BLaER1 treated with 17β-estradiol and CSF1 and Interleukin-3, amounts not matched to agents 10 nM and 100 nM (cell line): ENCODE measurements at regions not wholly inside any gene's neighbourhood (a gene's known extent, or its start where the extent isn't known, plus 50 kb on each side); places are given as distances from the start of the nearest gene placed in this dataset.

Source experiments
- H3K27ac ChIP-seq, 11 experiments: shearing (Covaris generic); formaldehyde crosslinking; 2 replicates each; pipeline ENCODE4 v1.8.1; 2022
- H3K27me3 ChIP-seq, 11 experiments: shearing (Covaris generic); formaldehyde crosslinking; 2 replicates each; pipeline ENCODE4 v1.8.1; 2022
- H3K36me3 ChIP-seq, 11 experiments: shearing (Covaris generic); formaldehyde crosslinking; 2 replicates each; pipeline ENCODE4 v1.8.1; 2022
- H3K4me1 ChIP-seq, 10 experiments: shearing (Covaris generic); formaldehyde crosslinking; 2 replicates each; pipeline ENCODE4 v1.8.1; 2022
- H3K4me2 ChIP-seq, 11 experiments: shearing (Covaris generic); formaldehyde crosslinking; 2 replicates each; pipeline ENCODE4 v1.8.1; 2022
- H3K4me3 ChIP-seq, 10 experiments: shearing (Covaris generic); formaldehyde crosslinking; 2 replicates each; pipeline ENCODE4 v1.8.1; 2022
- H3K9ac ChIP-seq, 11 experiments: shearing (Covaris generic); formaldehyde crosslinking; 2 replicates each; pipeline ENCODE4 v1.8.1; 2022
- H3K9me3 ChIP-seq, 11 experiments: shearing (Covaris generic); formaldehyde crosslinking; replicated peaks in 1 of 11; 2 replicates each; pipeline ENCODE4 v1.8.1; 2022
- H4K20me1 ChIP-seq, 11 experiments: shearing (Covaris generic); formaldehyde crosslinking; 2 replicates each; pipeline ENCODE4 v1.8.1; 2022
- Cebpa-rat ChIP-seq, 11 experiments: shearing (Covaris generic); IDR thresholded peaks; 2 replicates each; pipeline ENCODE4 v1.8.1; 2022

DNA sequence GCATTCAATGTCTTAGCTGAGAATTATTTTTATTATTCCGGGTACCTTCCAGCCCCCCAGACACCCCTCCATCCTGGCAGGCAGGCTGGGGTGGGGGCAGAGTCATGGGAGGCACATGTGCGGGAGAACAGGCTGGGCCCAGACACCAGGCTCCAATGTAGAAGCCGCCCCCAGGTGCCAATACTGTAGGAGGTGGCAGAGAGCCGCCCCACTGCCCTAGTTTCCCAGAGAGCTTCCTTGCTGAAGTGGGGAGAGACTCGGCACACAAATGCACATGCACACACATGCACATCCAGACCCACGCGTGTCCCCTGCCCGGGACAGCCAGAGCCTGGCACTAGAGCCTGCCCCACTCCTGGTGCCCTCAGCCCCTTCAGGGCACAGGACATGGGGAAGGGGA lies 98.4 kb upstream of the LINGO1 start:
- no peaks in the 10 kb centered on the region for H3K27me3 ChIP-seq
- no peaks in the 10 kb centered on the region for H3K9me3 ChIP-seq

DNA sequence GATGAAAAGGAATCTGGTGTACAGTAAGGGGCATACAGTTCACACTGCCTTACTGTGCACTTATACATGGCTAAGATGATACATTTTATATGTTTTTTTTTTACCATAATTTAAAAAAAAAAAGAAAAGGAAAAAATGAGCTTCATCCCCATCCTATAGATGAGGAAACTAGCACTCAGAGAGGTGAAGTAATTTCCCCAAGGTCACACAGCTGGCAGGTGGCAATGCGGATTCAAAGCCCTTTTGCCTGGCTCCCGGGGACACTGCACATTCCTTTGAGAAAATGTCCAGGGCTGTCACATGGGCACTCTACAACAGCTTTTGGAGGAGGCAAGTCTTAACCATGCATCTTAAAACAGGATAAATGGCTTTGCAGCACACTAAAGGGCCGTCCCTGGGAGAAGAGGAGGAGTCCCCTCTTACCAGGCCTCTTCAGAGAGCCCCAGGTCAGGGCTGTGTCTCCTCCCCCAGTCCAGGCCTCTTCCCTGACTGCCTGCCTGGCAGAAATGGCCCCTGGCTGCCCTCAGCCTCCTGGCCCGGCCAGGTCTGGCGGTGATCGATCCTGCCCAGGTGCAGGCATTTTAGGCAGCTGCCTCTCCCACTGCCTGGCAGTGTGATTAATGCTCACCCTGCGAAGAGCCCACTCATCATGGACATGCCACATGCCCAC lies 95.1 kb upstream of the LINGO1 start:
- H3K27me3 ChIP-seq, result no peaks in the 10 kb centered on the region
- H3K36me3 ChIP-seq, result no peaks in the 10 kb centered on the region
- no peak overlapping the region for H3K9ac ChIP-seq
- no peak for TF ChIP-seq Cebpa-rat (IDR thresholded peaks at IDR 0.05)
- no peaks in the 10 kb centered on the region for H3K9me3 ChIP-seq
- peaks cover 0 to 16% (median 0%) of the 10 kb centered on the region in 11 experiments; a peak in 6 of 22 replicates for H4K20me1 ChIP-seq
- H3K4me1 ChIP-seq, result peaks cover 0 to 9% (median 8%) of the 10 kb centered on the region in 10 experiments; a peak in 11 of 20 replicates
- no peak overlapping the region for H3K4me3 ChIP-seq
- 0 out of 22 replicates have a peak overlapping the region, but pooled peaks of 1 of the 11 experiments have one; percentile 26 for H3K4me2 ChIP-seq
- no peak overlapping the region for H3K27ac ChIP-seq

More for the DNA sequence above, 98.4 kb upstream of the LINGO1 start:
- no peak overlapping the region for H3K4me3 ChIP-seq
- H3K36me3 ChIP-seq, result no peaks in the 10 kb centered on the region
- no peak overlapping the region for H3K27ac ChIP-seq
- H3K4me1 ChIP-seq, result 0 out of 20 replicates have a peak, but pooled peaks cover 0 to 6% (median 0%) of the 10 kb centered on the region in 10 experiments
- no peak overlapping the region for H3K4me2 ChIP-seq
- peaks cover 0 to 31% (median 0%) of the 10 kb centered on the region in 11 experiments; a peak in 6 of 22 replicates for H4K20me1 ChIP-seq
- H3K9ac ChIP-seq, result no peak overlapping the region
- TF ChIP-seq Cebpa-rat (IDR thresholded peaks at IDR 0.05), result no peak

- H3K4me2 ChIP-seq, result no peak overlapping the region
- no peaks in the 10 kb centered on the region for H3K9me3 ChIP-seq
- no peak overlapping the region for H3K9ac ChIP-seq
- peaks cover 0 to 9% (median 8%) of the 10 kb centered on the region in 10 experiments; a peak in 11 of 20 replicates for H3K4me1 ChIP-seq
- no peak overlapping the region for H3K4me3 ChIP-seq
- no peaks in the 10 kb centered on the region for H3K27me3 ChIP-seq
- TF ChIP-seq Cebpa-rat (IDR thresholded peaks at IDR 0.05), result no peak
- H3K36me3 ChIP-seq, result no peaks in the 10 kb centered on the region
- H4K20me1 ChIP-seq, result peaks cover 0 to 9% (median 0%) of the 10 kb centered on the region in 11 experiments; a peak in 4 of 22 replicates
- no peak overlapping the region for H3K27ac ChIP-seq
These were observed 92.0 kb upstream of the LINGO1 start for GRCh38 chr15:77724715-77725114.

DNA sequence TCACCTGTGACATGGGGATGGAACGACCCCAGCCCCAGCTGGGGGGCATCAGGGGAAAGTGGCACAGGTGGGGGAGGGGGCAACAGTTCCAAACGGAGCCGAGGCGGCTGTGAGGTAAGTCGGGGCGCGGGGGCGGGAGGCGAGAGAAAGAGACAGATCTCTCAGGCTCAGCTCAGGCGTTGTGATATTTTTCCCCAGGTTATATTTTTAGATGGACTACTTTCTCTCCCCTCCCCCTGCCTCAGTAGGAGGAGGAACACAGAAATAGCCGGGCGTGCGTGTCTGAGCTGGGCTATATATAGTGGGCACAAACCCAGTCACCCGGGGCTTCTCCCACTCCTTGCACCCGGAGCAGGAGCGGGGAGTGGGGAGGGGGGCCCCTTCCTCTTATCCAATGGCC lies 91.0 kb upstream of the LINGO1 start:
- peaks cover 0 to 9% (median 8%) of the 10 kb centered on the region in 10 experiments; a peak in 11 of 20 replicates for H3K4me1 ChIP-seq
- H3K9ac ChIP-seq, result no peak overlapping the region
- H3K27me3 ChIP-seq, result no peaks in the 10 kb centered on the region
- H3K36me3 ChIP-seq, result no peaks in the 10 kb centered on the region
- no peaks in the 10 kb centered on the region for H3K9me3 ChIP-seq
- no peak overlapping the region for H3K4me3 ChIP-seq
- H3K4me2 ChIP-seq, result peak overlapping the region in 6 of 11 experiments; percentile 18 to 49 (median 30); a peak in 10 of 22 replicates
- no peak overlapping the region for H3K27ac ChIP-seq
- no peak for TF ChIP-seq Cebpa-rat (IDR thresholded peaks at IDR 0.05)
- no peaks in the 10 kb centered on the region; a peak in 4 of 22 replicates for H4K20me1 ChIP-seq

- H3K27ac ChIP-seq, result no peak overlapping the region
- H4K20me1 ChIP-seq, result peaks cover 0 to 1% (median 0%) of the 10 kb centered on the region in 11 experiments; a peak in 6 of 22 replicates
- H3K36me3 ChIP-seq, result no peaks in the 10 kb centered on the region
- no peak overlapping the region for H3K9ac ChIP-seq
- TF ChIP-seq Cebpa-rat (IDR thresholded peaks at IDR 0.05), result no peak
- peak overlapping the region in 3 of 11 experiments; percentile 25 to 49 (median 41); a peak in 3 of 22 replicates for H3K4me2 ChIP-seq
- no peaks in the 10 kb centered on the region for H3K9me3 ChIP-seq
- no peak overlapping the region for H3K4me3 ChIP-seq
- H3K27me3 ChIP-seq, result no peaks in the 10 kb centered on the region
- peaks cover 0 to 11% (median 8%) of the 10 kb centered on the region in 10 experiments; a peak in 11 of 20 replicates for H3K4me1 ChIP-seq
These were observed 90.2 kb upstream of the LINGO1 start for GRCh38 chr15:77722759-77723460.

DNA sequence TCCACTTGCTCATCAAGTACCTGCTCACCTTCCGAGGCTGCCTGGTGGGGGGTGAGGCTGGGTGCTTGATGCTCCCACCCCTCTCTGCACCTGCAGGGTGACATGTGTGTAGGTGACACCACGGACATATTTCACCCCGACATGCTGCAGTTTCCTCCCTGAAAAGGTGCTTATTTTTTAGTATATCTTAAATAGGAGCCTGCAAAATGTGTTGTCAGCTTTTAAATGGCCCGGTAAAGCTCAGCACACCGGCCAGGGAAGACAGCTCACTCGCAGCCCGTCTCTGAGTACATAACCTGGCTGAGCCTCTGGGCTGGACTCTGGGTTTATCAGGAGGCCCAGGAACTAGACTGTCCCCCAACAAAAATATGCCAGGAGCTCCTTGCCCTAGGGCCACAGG lies 89.3 kb upstream of the LINGO1 start:
- no peaks in the 10 kb centered on the region for H3K27me3 ChIP-seq

GRCh38 chr15:77720655-77721054 lies 87.9 kb upstream of the LINGO1 start:
- Histone ChIP-seq H3K4me3 (no peak overlapping the region), H3K4me2 (no peak overlapping the region), H3K4me1 (peaks cover 0 to 22% (median 10%) of the 10 kb centered on the region in 10 experiments; a peak in 11 of 20 replicates), H3K36me3 (no peaks in the 10 kb centered on the region), H4K20me1 (peaks cover 0 to 11% (median 0%) of the 10 kb centered on the region in 11 experiments; a peak in 4 of 22 replicates), H3K9ac (no peak overlapping the region), H3K27me3 (no peaks in the 10 kb centered on the region), H3K27ac (no peak overlapping the region), H3K9me3 (no peaks in the 10 kb centered on the region)
- TF ChIP-seq Cebpa-rat (IDR thresholded peaks at IDR 0.05), result no peak

More for the DNA sequence above, 89.3 kb upstream of the LINGO1 start:
- Histone ChIP-seq H3K4me2 (no peak overlapping the region), H3K4me1 (peaks cover 0 to 20% (median 9%) of the 10 kb centered on the region in 10 experiments; a peak in 11 of 20 replicates), H3K9ac (no peak overlapping the region), H3K4me3 (no peak overlapping the region), H3K36me3 (no peaks in the 10 kb centered on the region), H3K27ac (no peak overlapping the region), H4K20me1 (peaks cover 0 to 11% (median 0%) of the 10 kb centered on the region in 11 experiments; a peak in 4 of 22 replicates), H3K9me3 (no peaks in the 10 kb centered on the region)
- TF ChIP-seq Cebpa-rat (IDR thresholded peaks at IDR 0.05), result no peak

- H3K4me2 ChIP-seq, result no peak overlapping the region
- no peak for TF ChIP-seq Cebpa-rat (IDR thresholded peaks at IDR 0.05)
- peaks cover 0 to 22% (median 10%) of the 10 kb centered on the region in 10 experiments; a peak in 11 of 20 replicates for H3K4me1 ChIP-seq
- H3K36me3 ChIP-seq, result no peaks in the 10 kb centered on the region
- H3K27ac ChIP-seq, result no peak overlapping the region
- H3K9ac ChIP-seq, result no peak overlapping the region
- H3K4me3 ChIP-seq, result no peak overlapping the region
- no peaks in the 10 kb centered on the region for H3K27me3 ChIP-seq
- H3K9me3 ChIP-seq, result no peaks in the 10 kb centered on the region
- peaks cover 0 to 11% (median 0%) of the 10 kb centered on the region in 11 experiments; a peak in 4 of 22 replicates for H4K20me1 ChIP-seq
These were observed 87.5 kb upstream of the LINGO1 start for GRCh38 chr15:77720173-77720572.

DNA sequence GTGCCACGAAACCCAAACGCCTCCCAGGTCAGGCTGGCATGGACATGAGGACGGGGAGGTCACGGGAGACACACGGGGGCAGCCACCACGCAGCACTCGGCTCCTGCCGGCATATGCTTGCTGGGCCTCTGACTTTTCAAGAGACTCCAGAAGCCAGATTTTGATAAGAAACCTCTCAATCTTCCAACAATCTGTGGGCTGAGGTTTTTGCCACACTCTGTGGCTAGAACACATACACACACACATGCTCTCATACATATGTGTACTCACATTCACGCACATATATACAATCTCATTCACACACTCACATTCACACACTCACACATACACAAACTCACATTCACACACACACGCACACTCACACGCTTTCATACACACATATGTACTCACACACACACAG lies 86.7 kb upstream of the LINGO1 start:
- H3K9ac ChIP-seq, result no peak overlapping the region
- H3K36me3 ChIP-seq, result no peaks in the 10 kb centered on the region
- peaks cover 0 to 11% (median 0%) of the 10 kb centered on the region in 11 experiments; a peak in 4 of 22 replicates for H4K20me1 ChIP-seq
- no peak overlapping the region for H3K4me3 ChIP-seq
- no peaks in the 10 kb centered on the region for H3K27me3 ChIP-seq
- H3K4me2 ChIP-seq, result no peak overlapping the region
- H3K4me1 ChIP-seq, result peaks cover 0 to 22% (median 10%) of the 10 kb centered on the region in 10 experiments; a peak in 11 of 20 replicates
- no peak overlapping the region for H3K27ac ChIP-seq
- TF ChIP-seq Cebpa-rat (IDR thresholded peaks at IDR 0.05), result no peak
- H3K9me3 ChIP-seq, result no peaks in the 10 kb centered on the region
